ENCODE measurements at regions not wholly inside any gene's neighbourhood (a gene's known extent, or its start where the extent isn't known, plus 50 kb on each side); places are given as distances from the start of the nearest gene placed in this dataset.

DNA sequence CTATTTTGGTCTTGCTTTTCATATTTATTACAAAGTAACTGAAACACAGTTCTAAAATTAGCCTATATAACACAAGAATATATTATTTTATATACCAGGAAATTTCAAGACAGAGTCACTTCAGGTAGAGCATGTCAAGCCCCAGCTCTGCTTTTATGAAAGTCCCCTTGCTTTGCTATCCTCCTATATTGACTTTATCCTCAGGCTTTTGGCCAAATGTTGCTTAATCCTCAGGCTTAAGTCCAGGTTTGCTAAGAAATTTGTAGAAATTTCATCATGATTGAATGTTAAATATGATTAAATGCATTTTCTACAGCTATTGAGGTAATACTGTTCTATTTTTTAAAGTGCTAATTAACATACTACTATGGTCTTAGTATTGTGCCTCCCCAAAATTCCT is 227.6 kb downstream of the FZD1 start:
- TF ChIP-seq TCF7L2 (IDR thresholded peaks at IDR 0.05; ENCODE audit: low read depth, low read length) (no peak), THAP9 (CRISPR knock-in tag; IDR thresholded peaks at IDR 0.05; ENCODE audit: borderline replicate concordance) (no peak), EZH2 (conservative IDR thresholded peaks at IDR 0.05; ENCODE audit: low read depth, low read length) (no peak), POLR2A (IDR thresholded peaks at IDR 0.05; ENCODE audit: insufficient read depth in 1 of 2, low read depth in 2 of 2, low read length in 2 of 2) (no peak), POLR2AphosphoS5 (IDR thresholded peaks at IDR 0.05; ENCODE audit: low read depth, low read length) (no peak), ELF1 (CRISPR knock-in tag; IDR thresholded peaks at IDR 0.05) (no peak), GABPA (IDR thresholded peaks at IDR 0.05; ENCODE audit: low read depth, low read length) (no peak), GABPA (CRISPR knock-in tag; IDR thresholded peaks at IDR 0.05; ENCODE audit: low read depth) (no peak), NCOA1 (CRISPR knock-in tag; IDR thresholded peaks at IDR 0.05) (no peak), MTF1 (CRISPR knock-in tag; IDR thresholded peaks at IDR 0.05) (no peak), ELF4 (CRISPR knock-in tag; IDR thresholded peaks at IDR 0.05; ENCODE audit: borderline replicate concordance) (no peak), HOXA7 (CRISPR knock-in tag; IDR thresholded peaks at IDR 0.05) (no peak), GRHL1 (CRISPR knock-in tag; conservative IDR thresholded peaks at IDR 0.05) (no peak)
- TF ChIP-seq, protein P1, sequence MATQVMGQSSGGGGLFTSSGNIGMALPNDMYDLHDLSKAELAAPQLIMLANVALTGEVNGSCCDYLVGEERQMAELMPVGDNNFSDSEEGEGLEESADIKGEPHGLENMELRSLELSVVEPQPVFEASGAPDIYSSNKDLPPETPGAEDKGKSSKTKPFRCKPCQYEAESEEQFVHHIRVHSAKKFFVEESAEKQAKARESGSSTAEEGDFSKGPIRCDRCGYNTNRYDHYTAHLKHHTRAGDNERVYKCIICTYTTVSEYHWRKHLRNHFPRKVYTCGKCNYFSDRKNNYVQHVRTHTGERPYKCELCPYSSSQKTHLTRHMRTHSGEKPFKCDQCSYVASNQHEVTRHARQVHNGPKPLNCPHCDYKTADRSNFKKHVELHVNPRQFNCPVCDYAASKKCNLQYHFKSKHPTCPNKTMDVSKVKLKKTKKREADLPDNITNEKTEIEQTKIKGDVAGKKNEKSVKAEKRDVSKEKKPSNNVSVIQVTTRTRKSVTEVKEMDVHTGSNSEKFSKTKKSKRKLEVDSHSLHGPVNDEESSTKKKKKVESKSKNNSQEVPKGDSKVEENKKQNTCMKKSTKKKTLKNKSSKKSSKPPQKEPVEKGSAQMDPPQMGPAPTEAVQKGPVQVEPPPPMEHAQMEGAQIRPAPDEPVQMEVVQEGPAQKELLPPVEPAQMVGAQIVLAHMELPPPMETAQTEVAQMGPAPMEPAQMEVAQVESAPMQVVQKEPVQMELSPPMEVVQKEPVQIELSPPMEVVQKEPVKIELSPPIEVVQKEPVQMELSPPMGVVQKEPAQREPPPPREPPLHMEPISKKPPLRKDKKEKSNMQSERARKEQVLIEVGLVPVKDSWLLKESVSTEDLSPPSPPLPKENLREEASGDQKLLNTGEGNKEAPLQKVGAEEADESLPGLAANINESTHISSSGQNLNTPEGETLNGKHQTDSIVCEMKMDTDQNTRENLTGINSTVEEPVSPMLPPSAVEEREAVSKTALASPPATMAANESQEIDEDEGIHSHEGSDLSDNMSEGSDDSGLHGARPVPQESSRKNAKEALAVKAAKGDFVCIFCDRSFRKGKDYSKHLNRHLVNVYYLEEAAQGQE (IDR thresholded peaks at IDR 0.05; ENCODE audit: borderline replicate concordance in 1 of 2, low read depth in 1 of 2, low read length in 2 of 2), result no peak
- TF ChIP-seq, protein P2, sequence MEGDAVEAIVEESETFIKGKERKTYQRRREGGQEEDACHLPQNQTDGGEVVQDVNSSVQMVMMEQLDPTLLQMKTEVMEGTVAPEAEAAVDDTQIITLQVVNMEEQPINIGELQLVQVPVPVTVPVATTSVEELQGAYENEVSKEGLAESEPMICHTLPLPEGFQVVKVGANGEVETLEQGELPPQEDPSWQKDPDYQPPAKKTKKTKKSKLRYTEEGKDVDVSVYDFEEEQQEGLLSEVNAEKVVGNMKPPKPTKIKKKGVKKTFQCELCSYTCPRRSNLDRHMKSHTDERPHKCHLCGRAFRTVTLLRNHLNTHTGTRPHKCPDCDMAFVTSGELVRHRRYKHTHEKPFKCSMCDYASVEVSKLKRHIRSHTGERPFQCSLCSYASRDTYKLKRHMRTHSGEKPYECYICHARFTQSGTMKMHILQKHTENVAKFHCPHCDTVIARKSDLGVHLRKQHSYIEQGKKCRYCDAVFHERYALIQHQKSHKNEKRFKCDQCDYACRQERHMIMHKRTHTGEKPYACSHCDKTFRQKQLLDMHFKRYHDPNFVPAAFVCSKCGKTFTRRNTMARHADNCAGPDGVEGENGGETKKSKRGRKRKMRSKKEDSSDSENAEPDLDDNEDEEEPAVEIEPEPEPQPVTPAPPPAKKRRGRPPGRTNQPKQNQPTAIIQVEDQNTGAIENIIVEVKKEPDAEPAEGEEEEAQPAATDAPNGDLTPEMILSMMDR (CRISPR knock-in tag; IDR thresholded peaks at IDR 0.05), result no peak

Measured in HepG2 (cell line).